WTC11 (cell line): ENCODE measurements at regions not wholly inside any gene's neighbourhood (a gene's known extent, or its start where the extent isn't known, plus 50 kb on each side); places are given as distances from the start of the nearest gene placed in this dataset.

Experiments used
- ATAC-seq: fragments of 200-7000 bp; cut with Tn5 transposase; 2 replicates; pipeline ENCODE4 v1.10.0; 2021; ENCODE audit warnings: mild to moderate bottlenecking, moderate library complexity
- CTCF ChIA-PET: fragments of 300-600 bp; sonication (Branson Sonifier 250); formaldehyde crosslinking; loops from one replicate; lab custom pipeline; 2021; ENCODE audit warnings: antibody characterized with exemption; lab: Charles Lee
- POLR2A ChIA-PET: fragments of 350-600 bp; sonication (Branson Sonifier 250); formaldehyde crosslinking; loops from one replicate; lab custom pipeline; 2021; ENCODE audit warnings: antibody characterized with exemption; lab: Charles Lee
- DNase-seq: peaks from one replicate; pipeline ENCODE4 v3.0.0; 2021; ENCODE audit warnings: low spot score
- H3K27ac Mint-ChIP-seq: 2 replicates; pipeline ENCODE4 v1.8.0; 2021; ENCODE audit warnings: mixed read lengths
- H3K27me3 Mint-ChIP-seq: 2 replicates; pipeline ENCODE4 v1.8.0; 2021; ENCODE audit warnings: low read depth, mild to moderate bottlenecking, moderate library complexity, mixed read lengths
- H3K36me3 Mint-ChIP-seq: 2 replicates; pipeline ENCODE4 v1.8.0; 2021; ENCODE audit warnings: mixed read lengths
- H3K4me1 Mint-ChIP-seq: 2 replicates; pipeline ENCODE4 v1.8.0; 2022; ENCODE audit warnings: mixed read lengths
- H3K4me3 Mint-ChIP-seq: 2 replicates; pipeline ENCODE4 v1.8.0; 2021; ENCODE audit warnings: mild to moderate bottlenecking, moderate library complexity, mixed read lengths
- H3K9me3 Mint-ChIP-seq: 2 replicates; pipeline ENCODE4 v1.8.0; 2021; ENCODE audit warnings: mixed read lengths
- ARID4B ChIP-seq: sonication (generic); formaldehyde crosslinking; IDR thresholded peaks from 2 replicates; pipeline ENCODE4 v1.8.0; 2023; ENCODE audit warnings: missing genetic modification reagents, mild to moderate bottlenecking, borderline replicate concordance
- ATF1 ChIP-seq: sonication (generic); formaldehyde crosslinking; IDR thresholded peaks from 2 replicates; pipeline ENCODE4 v1.8.1; 2023; ENCODE audit warnings: mild to moderate bottlenecking, moderate library complexity, missing genetic modification reagents
- CDX4 ChIP-seq: fragments of 250-450 bp; sonication (Bioruptor Pico); IDR thresholded peaks from 2 replicates; pipeline ENCODE4 v1.9.0; 2021; ENCODE audit warnings: moderate library complexity, mild to moderate bottlenecking, inconsistent platforms, borderline replicate concordance
- CREB1 ChIP-seq: sonication (generic); formaldehyde crosslinking; IDR thresholded peaks from 2 replicates; pipeline ENCODE4 v1.8.0; 2023; ENCODE audit warnings: mild to moderate bottlenecking, missing genetic modification reagents
- CREM ChIP-seq: sonication (generic); formaldehyde crosslinking; IDR thresholded peaks from 2 replicates; pipeline ENCODE4 v1.8.1; 2022; ENCODE audit warnings: mild to moderate bottlenecking, missing genetic modification reagents, moderate library complexity
- CTCF ChIP-seq: fragments of 200-600 bp; IDR thresholded peaks from 2 replicates; pipeline ENCODE4 v1.8.0; 2022; ENCODE audit warnings: antibody characterized with exemption
- ELF4 ChIP-seq: sonication (generic); formaldehyde crosslinking; IDR thresholded peaks from 2 replicates; pipeline ENCODE4 v1.8.1; 2022; ENCODE audit warnings: low read depth, mild to moderate bottlenecking, moderate library complexity, missing genetic modification reagents
- EMX1 ChIP-seq: fragments of 250-450 bp; sonication (Bioruptor Pico); IDR thresholded peaks from 2 replicates; pipeline ENCODE4 v1.8.0; 2021; ENCODE audit warnings: mild to moderate bottlenecking
- FOXJ3 ChIP-seq: sonication (generic); formaldehyde crosslinking; IDR thresholded peaks from 2 replicates; pipeline ENCODE4 v1.9.0; 2021; ENCODE audit warnings: missing genetic modification reagents, mild to moderate bottlenecking, borderline replicate concordance
- FOXP1 ChIP-seq: sonication (generic); formaldehyde crosslinking; IDR thresholded peaks from 2 replicates; pipeline ENCODE4 v1.8.0; 2022; ENCODE audit warnings: missing genetic modification reagents, mild to moderate bottlenecking, moderate library complexity, borderline replicate concordance
- GTF2I ChIP-seq: fragments of 250-450 bp; sonication (Bioruptor Pico); conservative IDR thresholded peaks from 2 replicates; pipeline ENCODE4 v1.4.0; 2021; ENCODE audit warnings: mild to moderate bottlenecking
- MAX ChIP-seq: sonication (generic); formaldehyde crosslinking; IDR thresholded peaks from 2 replicates; pipeline ENCODE4 v1.8.0; 2022; ENCODE audit warnings: mild to moderate bottlenecking, missing genetic modification reagents
- MXD4 ChIP-seq: fragments of 250-450 bp; sonication (Bioruptor Pico); IDR thresholded peaks from 2 replicates; pipeline ENCODE4 v1.8.0; 2021; ENCODE audit warnings: mild to moderate bottlenecking, moderate library complexity, borderline replicate concordance
- NFATC4 ChIP-seq: fragments of 250-450 bp; sonication (Bioruptor Pico); IDR thresholded peaks from 2 replicates; pipeline ENCODE4 v1.9.0; 2021; ENCODE audit warnings: mild to moderate bottlenecking
- PREB ChIP-seq: sonication (generic); formaldehyde crosslinking; IDR thresholded peaks from 2 replicates; pipeline ENCODE4 v1.8.1; 2022; ENCODE audit warnings: mild to moderate bottlenecking, missing genetic modification reagents, moderate library complexity, borderline replicate concordance
- PRRX2 ChIP-seq: fragments of 250-450 bp; sonication (Bioruptor Pico); IDR thresholded peaks from 2 replicates; pipeline ENCODE4 v1.8.0; 2021; ENCODE audit warnings: mild to moderate bottlenecking
- RELA ChIP-seq: sonication (generic); formaldehyde crosslinking; IDR thresholded peaks from 2 replicates; pipeline ENCODE4 v1.8.1; 2022; ENCODE audit warnings: missing genetic modification reagents, mild to moderate bottlenecking, borderline replicate concordance
- SMAD4 ChIP-seq: sonication (generic); formaldehyde crosslinking; IDR thresholded peaks from 2 replicates; pipeline ENCODE4 v1.8.0; 2022; ENCODE audit warnings: mild to moderate bottlenecking, missing genetic modification reagents
- TCF7 ChIP-seq: sonication (generic); formaldehyde crosslinking; IDR thresholded peaks from 2 replicates; pipeline ENCODE4 v1.8.0; 2022; ENCODE audit warnings: mild to moderate bottlenecking, low read depth, missing genetic modification reagents, moderate library complexity
- ZBTB21 ChIP-seq: sonication (generic); formaldehyde crosslinking; IDR thresholded peaks from 2 replicates; pipeline ENCODE4 v1.8.1; 2023; ENCODE audit warnings: mild to moderate bottlenecking, missing genetic modification reagents, borderline replicate concordance
- ZMAT4 ChIP-seq: fragments of 250-450 bp; sonication (Bioruptor Pico); IDR thresholded peaks from 2 replicates; pipeline ENCODE4 v1.9.0; 2021; ENCODE audit warnings: mild to moderate bottlenecking
- ZNF121 ChIP-seq: sonication (generic); formaldehyde crosslinking; IDR thresholded peaks from 2 replicates; pipeline ENCODE4 v1.8.0; 2023; ENCODE audit warnings: missing genetic modification reagents
- ZNF425 ChIP-seq: fragments of 250-450 bp; sonication (Bioruptor Pico); conservative IDR thresholded peaks from 2 replicates; pipeline ENCODE4 v1.9.0; 2021; ENCODE audit warnings: mild to moderate bottlenecking
- ZNF671 ChIP-seq: fragments of 250-450 bp; sonication (Bioruptor Pico); IDR thresholded peaks from 2 replicates; pipeline ENCODE4 v1.8.0; 2021; ENCODE audit warnings: mild to moderate bottlenecking
- ZSCAN18 ChIP-seq: fragments of 250-450 bp; sonication (Bioruptor Pico); IDR thresholded peaks from 2 replicates; pipeline ENCODE4 v2.1.2; 2022; ENCODE audit warnings: mild to moderate bottlenecking, moderate library complexity

- POLR2A ChIA-PET: no interaction called here
- Mint-ChIP-seq H3K36me3 (peaks cover 75% of the 10 kb centered on the region), H3K9me3 (peaks cover 88% of the 10 kb centered on the region), H3K27me3 (peaks cover 3% of the 10 kb centered on the region; the same call in 1 of the 2 replicates), H3K27ac (no peak overlapping the region), H3K4me1 (no peaks in the 10 kb centered on the region), H3K4me3 (no peak overlapping the region)
- no peak for DNase-seq
- ATAC-seq: no peak
- CTCF ChIA-PET: no interaction called here
- TF ChIP-seq TCF7 (CRISPR knock-in tag) (no peak), GTF2I (CRISPR knock-in tag) (no peak), ZNF121 (CRISPR knock-in tag) (no peak), PRRX2 (CRISPR knock-in tag) (no peak), ATF1 (CRISPR knock-in tag) (no peak), RELA (no peak), CTCF (no peak), ZNF671 (no peak), MAX (CRISPR knock-in tag) (no peak), ZSCAN18 (CRISPR knock-in tag) (no peak), ZMAT4 (CRISPR knock-in tag) (no peak), CREM (no peak), ELF4 (no peak), FOXP1 (CRISPR knock-in tag) (no peak), ZNF425 (CRISPR knock-in tag) (no peak), SMAD4 (CRISPR knock-in tag) (no peak), PREB (CRISPR knock-in tag) (no peak), CREB1 (CRISPR knock-in tag) (no peak)
Observed at GRCh38 chr3:1830851-1831250, 267.8 kb upstream of the CNTN4 start.

GRCh38 chr3:1832395-1832794, 266.3 kb upstream of the CNTN4 start:
- ChIA-PET CTCF (no interaction called here), POLR2A (no interaction called here)
- no peak for ATAC-seq
- H3K4me1 Mint-ChIP-seq: no peaks in the 10 kb centered on the region
- H3K27me3 Mint-ChIP-seq: peaks cover 3% of the 10 kb centered on the region; the same call in 1 of the 2 replicates
- no peak overlapping the region for H3K4me3 Mint-ChIP-seq
- H3K36me3 Mint-ChIP-seq: peaks cover 70% of the 10 kb centered on the region
- H3K27ac Mint-ChIP-seq: no peak overlapping the region
- H3K9me3 Mint-ChIP-seq: peaks cover 84% of the 10 kb centered on the region
- no peak for DNase-seq
- no peak for TF ChIP-seq ARID4B (CRISPR knock-in tag)
- no peak for TF ChIP-seq ZNF121 (CRISPR knock-in tag)
- no peak for TF ChIP-seq MXD4 (CRISPR knock-in tag)
- TF ChIP-seq NFATC4 (CRISPR knock-in tag): no peak
- TF ChIP-seq PRRX2 (CRISPR knock-in tag): no peak
- TF ChIP-seq EMX1 (CRISPR knock-in tag): no peak
- no peak for TF ChIP-seq ZBTB21 (CRISPR knock-in tag)
- no peak for TF ChIP-seq FOXJ3 (CRISPR knock-in tag)
- TF ChIP-seq CDX4 (CRISPR knock-in tag): no peak
